ENCODE measurements at regions not wholly inside any gene's neighbourhood (a gene's known extent, or its start where the extent isn't known, plus 50 kb on each side); places are given as distances from the start of the nearest gene placed in this dataset.

DNA sequence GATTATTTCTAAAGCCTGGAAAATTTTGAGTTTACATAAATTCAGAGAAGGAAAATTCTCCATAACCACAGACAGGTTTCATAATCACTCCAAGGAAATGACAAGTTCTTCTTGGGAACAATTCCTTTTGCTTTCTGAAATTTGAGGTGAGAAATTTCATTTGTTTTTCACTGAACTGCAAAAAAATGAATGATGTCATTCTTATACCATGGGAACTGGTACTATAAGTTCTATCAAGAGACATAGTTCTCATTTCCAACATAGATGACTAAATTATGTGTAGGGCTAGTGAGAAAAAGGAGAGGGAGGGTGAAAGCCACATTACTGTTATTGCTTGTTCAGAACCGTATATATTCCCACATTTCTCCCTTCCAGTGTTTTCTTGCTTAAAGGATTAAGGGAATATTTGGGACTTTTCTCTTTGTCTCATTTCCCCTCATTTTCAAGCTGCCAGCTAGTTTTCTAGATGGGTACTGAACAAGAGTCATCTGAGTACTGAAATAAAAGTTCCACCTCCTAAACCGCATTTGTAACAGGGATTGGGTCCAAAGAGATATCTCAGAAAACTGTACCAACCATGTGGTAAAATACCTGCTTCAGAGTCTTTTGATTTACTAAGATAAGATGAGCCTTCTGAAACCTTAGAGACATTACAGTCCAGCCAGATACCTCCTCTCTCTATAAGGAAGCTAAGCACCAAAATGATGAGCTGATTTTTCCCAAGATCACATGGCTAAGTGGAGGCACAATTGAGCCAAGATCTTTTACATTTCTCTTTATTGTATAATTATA, 144.3 kb upstream of the PRDM1 start:
- Histone ChIP-seq H4K20me1 (replicated peaks; ENCODE audit: insufficient read depth) (no peaks in the 10 kb centered on the region), H3K4me2 (no peak overlapping the region)
- H3K27me3 Mint-ChIP-seq (ENCODE audit: insufficient read depth, low read depth, poor library complexity): no peaks in the 10 kb centered on the region

More for the DNA sequence above, 144.3 kb upstream of the PRDM1 start:
- Histone ChIP-seq H3K36me3 (ENCODE audit: insufficient read depth) (no peaks in the 10 kb centered on the region), H3K4me3 (no peak overlapping the region), H3K79me2 (replicated peaks; ENCODE audit: insufficient read depth) (no peaks in the 10 kb centered on the region), H3F3A (replicated peaks; ENCODE audit: low read depth) (no peaks in the 10 kb centered on the region), H3K4me1 (ENCODE audit: insufficient read depth) (no peaks in the 10 kb centered on the region), H3K9me2 (ENCODE audit: insufficient read depth) (no peaks in the 10 kb centered on the region; the same call in 1 of the 2 replicates), H3K27ac (ENCODE audit: low read depth) (no peak overlapping the region), H2AFZ (no peak overlapping the region), H3K27me3 (ENCODE audit: insufficient read depth) (no peaks in the 10 kb centered on the region)
- H3K9me3 Mint-ChIP-seq: no peaks in the 10 kb centered on the region
- TF ChIP-seq EZH2 (IDR thresholded peaks at IDR 0.05; ENCODE audit: low read depth, unreplicated experiment): no peak
- TF ChIP-seq CREB1 (CRISPR knock-in tag; IDR thresholded peaks at IDR 0.05; ENCODE audit: low read depth): no peak
- TF ChIP-seq EZH2phosphoT487 (IDR thresholded peaks at IDR 0.05; ENCODE audit: unreplicated experiment): no peak
- no peak for TF ChIP-seq ZNF331 (CRISPR knock-in tag; IDR thresholded peaks at IDR 0.05; ENCODE audit: low read depth)
- TF ChIP-seq, protein P1, sequence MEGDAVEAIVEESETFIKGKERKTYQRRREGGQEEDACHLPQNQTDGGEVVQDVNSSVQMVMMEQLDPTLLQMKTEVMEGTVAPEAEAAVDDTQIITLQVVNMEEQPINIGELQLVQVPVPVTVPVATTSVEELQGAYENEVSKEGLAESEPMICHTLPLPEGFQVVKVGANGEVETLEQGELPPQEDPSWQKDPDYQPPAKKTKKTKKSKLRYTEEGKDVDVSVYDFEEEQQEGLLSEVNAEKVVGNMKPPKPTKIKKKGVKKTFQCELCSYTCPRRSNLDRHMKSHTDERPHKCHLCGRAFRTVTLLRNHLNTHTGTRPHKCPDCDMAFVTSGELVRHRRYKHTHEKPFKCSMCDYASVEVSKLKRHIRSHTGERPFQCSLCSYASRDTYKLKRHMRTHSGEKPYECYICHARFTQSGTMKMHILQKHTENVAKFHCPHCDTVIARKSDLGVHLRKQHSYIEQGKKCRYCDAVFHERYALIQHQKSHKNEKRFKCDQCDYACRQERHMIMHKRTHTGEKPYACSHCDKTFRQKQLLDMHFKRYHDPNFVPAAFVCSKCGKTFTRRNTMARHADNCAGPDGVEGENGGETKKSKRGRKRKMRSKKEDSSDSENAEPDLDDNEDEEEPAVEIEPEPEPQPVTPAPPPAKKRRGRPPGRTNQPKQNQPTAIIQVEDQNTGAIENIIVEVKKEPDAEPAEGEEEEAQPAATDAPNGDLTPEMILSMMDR (conservative IDR thresholded peaks at IDR 0.05; ENCODE audit: low read depth in 2 of 2): no peak
- TF ChIP-seq POLR2AphosphoS5 (IDR thresholded peaks at IDR 0.05; ENCODE audit: low read depth): no peak
- TF ChIP-seq ZNF114 (CRISPR knock-in tag; IDR thresholded peaks at IDR 0.05): no peak
- no peak for TF ChIP-seq STAT1 (IDR thresholded peaks at IDR 0.05; ENCODE audit: unreplicated experiment)
- TF ChIP-seq, protein P2, sequence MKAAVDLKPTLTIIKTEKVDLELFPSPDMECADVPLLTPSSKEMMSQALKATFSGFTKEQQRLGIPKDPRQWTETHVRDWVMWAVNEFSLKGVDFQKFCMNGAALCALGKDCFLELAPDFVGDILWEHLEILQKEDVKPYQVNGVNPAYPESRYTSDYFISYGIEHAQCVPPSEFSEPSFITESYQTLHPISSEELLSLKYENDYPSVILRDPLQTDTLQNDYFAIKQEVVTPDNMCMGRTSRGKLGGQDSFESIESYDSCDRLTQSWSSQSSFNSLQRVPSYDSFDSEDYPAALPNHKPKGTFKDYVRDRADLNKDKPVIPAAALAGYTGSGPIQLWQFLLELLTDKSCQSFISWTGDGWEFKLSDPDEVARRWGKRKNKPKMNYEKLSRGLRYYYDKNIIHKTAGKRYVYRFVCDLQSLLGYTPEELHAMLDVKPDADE (IDR thresholded peaks at IDR 0.05): no peak
- no peak for TF ChIP-seq JUNB (IDR thresholded peaks at IDR 0.05; ENCODE audit: unreplicated experiment)
- TF ChIP-seq, protein P3, sequence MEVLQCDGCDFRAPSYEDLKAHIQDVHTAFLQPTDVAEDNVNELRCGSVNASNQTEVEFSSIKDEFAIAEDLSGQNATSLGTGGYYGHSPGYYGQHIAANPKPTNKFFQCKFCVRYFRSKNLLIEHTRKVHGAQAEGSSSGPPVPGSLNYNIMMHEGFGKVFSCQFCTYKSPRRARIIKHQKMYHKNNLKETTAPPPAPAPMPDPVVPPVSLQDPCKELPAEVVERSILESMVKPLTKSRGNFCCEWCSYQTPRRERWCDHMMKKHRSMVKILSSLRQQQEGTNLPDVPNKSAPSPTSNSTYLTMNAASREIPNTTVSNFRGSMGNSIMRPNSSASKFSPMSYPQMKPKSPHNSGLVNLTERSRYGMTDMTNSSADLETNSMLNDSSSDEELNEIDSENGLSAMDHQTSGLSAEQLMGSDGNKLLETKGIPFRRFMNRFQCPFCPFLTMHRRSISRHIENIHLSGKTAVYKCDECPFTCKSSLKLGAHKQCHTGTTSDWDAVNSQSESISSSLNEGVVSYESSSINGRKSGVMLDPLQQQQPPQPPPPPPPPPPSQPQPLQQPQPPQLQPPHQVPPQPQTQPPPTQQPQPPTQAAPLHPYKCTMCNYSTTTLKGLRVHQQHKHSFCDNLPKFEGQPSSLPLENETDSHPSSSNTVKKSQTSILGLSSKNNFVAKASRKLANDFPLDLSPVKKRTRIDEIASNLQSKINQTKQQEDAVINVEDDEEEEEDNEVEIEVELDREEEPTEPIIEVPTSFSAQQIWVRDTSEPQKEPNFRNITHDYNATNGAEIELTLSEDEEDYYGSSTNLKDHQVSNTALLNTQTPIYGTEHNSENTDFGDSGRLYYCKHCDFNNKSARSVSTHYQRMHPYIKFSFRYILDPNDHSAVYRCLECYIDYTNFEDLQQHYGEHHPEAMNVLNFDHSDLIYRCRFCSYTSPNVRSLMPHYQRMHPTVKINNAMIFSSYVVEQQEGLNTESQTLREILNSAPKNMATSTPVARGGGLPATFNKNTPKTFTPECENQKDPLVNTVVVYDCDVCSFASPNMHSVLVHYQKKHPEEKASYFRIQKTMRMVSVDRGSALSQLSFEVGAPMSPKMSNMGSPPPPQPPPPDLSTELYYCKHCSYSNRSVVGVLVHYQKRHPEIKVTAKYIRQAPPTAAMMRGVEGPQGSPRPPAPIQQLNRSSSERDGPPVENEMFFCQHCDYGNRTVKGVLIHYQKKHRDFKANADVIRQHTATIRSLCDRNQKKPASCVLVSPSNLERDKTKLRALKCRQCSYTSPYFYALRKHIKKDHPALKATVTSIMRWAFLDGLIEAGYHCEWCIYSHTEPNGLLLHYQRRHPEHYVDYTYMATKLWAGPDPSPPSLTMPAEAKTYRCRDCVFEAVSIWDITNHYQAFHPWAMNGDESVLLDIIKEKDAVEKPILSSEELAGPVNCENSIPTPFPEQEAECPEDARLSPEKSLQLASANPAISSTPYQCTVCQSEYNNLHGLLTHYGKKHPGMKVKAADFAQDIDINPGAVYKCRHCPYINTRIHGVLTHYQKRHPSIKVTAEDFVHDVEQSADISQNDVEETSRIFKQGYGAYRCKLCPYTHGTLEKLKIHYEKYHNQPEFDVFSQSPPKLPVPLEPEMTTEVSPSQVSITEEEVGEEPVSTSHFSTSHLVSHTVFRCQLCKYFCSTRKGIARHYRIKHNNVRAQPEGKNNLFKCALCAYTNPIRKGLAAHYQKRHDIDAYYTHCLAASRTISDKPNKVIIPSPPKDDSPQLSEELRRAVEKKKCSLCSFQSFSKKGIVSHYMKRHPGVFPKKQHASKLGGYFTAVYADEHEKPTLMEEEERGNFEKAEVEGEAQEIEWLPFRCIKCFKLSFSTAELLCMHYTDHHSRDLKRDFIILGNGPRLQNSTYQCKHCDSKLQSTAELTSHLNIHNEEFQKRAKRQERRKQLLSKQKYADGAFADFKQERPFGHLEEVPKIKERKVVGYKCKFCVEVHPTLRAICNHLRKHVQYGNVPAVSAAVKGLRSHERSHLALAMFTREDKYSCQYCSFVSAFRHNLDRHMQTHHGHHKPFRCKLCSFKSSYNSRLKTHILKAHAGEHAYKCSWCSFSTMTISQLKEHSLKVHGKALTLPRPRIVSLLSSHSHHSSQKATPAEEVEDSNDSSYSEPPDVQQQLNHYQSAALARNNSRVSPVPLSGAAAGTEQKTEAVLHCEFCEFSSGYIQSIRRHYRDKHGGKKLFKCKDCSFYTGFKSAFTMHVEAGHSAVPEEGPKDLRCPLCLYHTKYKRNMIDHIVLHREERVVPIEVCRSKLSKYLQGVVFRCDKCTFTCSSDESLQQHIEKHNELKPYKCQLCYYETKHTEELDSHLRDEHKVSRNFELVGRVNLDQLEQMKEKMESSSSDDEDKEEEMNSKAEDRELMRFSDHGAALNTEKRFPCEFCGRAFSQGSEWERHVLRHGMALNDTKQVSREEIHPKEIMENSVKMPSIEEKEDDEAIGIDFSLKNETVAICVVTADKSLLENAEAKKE (CRISPR knock-in tag; IDR thresholded peaks at IDR 0.05): no peak
- DNase-seq (ENCODE audit: low spot score) (no peak), ATAC-seq (no peak)
- no peak overlapping the region for H3K4me3 Mint-ChIP-seq
- H3K27ac Mint-ChIP-seq: no peak overlapping the region
- H3K36me3 Mint-ChIP-seq (ENCODE audit: low read depth): no peaks in the 10 kb centered on the region
- H3K4me1 Mint-ChIP-seq: no peaks in the 10 kb centered on the region
